Embryonic facial prominence (tissue), 1 donor: ENCODE measurements at regions not wholly inside any gene's neighbourhood (a gene's known extent, or its start where the extent isn't known, plus 50 kb on each side); places are given as distances from the start of the nearest gene placed in this dataset.

ENCODE experiments used
- DNase-seq: peaks from one replicate; pipeline ENCODE4 v3.0.0-alpha.2; 2016; ENCODE audit errors: extremely low spot score

DNA sequence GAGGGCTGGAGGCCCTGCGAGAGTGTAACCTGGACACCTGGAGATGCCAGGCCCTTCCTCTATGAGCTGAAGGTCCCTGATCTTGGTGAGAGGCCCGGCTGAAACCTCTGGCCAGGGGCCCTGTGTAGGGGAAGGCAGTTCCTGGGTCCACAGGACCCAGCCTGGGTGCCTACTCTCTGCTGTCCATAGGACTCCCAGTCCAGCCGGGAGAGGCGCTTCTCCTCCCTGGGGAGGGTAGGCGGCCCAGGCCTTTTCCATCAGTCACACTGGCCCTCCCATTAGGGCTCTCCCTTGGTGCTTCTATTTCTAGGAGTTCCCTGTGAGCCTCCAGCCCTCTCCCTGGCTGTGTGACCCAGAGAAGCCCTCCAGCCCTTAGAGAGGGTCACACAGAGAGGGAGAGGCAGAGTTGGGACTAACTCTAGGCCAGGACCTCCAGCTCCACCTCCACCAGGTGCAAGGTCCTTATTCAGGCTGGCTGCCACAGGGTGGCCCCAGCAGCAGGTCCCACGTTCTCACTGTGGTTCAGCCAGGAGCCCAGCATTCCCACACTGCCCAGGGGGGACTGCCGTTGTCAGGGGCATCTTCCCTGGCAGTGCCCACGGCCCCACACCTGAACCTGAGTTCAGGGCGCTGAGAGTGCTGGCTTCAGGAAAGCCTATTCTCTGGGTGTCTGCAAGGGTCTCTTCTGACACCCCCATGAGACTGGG, 146.8 kb downstream of the SMAD6 start:
- DNase-seq = no peak

DNA sequence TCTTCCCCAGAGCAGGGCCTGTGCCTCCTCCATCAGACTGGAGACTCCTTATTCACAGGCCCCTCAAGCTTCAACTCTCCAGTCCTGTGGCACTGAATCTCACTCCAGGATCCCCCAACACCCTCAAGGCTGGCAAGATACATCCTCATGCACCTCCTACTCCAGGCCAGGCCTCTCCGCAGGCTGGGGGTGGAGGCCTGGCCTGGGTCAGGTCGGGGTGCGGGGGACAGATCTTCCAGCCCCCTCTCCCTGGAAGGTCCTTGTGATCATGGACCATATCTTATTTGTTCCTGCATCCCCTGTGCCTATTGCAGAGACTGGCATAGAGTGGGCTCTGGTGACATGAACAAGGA, 147.3 kb downstream of the SMAD6 start:
- DNase-seq = no peak

DNA sequence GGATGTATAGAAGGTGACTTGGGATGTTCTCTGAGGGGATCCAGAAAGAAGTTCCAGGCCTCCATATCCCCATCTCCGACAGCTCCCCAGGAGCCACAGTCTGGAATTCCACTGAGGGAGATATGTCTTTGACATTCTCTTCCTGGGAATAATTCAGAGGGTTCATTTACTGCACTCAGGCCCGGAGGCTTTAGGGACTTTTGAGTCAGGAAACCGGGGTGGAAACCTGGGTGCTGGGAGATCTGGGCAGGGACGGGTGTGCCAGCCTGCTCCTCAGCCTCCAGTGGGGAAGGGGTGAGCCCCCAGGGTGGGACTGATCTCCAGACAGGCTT, 147.7 kb downstream of the SMAD6 start:
- no peak for DNase-seq

DNA sequence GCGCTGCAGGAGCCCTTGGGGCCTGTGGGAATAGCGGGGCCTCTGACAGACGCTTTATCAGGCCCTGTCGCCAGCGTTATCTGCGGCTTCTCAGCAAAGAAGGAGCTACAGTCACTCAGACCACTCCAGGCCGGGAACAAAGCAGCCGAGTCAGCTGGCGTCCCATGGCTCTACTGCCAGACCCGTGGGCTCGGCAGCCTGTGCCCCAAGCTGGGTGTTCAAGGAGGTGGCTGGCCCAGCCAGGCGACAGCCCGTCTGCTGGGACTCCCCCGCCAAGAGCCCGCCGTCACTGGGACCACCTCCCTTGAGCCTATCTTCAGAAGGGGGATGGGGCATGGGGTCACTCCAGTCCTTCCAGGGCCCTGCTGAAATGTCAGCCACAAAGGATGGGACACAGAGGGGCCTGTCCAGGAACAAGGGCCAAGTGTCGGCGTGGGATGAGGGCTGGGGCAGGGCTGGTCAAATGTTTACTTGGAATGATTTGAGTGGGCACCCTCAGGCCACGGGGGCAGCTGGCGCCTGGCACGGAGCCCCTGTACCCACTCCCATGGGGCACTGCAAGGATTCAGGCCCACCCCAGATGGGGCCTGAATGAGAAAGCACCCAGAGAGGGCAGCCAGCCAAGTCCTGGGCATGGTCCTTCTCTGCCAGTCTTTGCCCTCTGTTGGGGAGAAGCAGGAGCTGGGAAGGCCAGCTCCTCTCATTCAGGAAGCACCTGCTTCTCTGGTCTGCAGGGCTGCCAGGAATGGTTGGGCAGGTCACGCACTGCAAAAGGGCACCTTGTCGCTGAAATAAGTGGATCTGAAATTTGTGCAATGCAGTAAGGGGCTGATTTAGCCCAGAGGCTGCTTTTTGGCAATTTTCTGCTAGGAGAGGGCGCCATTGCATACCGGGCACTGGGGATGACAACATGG, 148.3 kb downstream of the SMAD6 start:
- DNase-seq = no peak

DNA sequence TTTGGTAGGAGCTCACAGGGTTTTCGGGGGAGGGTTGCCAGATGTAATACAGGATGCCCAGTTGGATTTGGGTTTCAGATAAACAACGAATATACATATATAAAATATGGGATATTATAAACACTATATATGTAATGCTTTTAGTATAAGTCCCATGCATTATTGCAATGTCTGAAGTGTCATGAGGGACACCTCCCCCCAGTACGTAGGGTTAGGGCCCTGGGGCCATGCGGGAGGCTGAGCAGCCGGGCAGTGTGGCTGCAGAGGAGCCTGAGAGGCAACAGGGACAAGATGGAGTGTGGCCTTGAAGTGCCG, 148.9 kb downstream of the SMAD6 start:
- no peak for DNase-seq

DNA sequence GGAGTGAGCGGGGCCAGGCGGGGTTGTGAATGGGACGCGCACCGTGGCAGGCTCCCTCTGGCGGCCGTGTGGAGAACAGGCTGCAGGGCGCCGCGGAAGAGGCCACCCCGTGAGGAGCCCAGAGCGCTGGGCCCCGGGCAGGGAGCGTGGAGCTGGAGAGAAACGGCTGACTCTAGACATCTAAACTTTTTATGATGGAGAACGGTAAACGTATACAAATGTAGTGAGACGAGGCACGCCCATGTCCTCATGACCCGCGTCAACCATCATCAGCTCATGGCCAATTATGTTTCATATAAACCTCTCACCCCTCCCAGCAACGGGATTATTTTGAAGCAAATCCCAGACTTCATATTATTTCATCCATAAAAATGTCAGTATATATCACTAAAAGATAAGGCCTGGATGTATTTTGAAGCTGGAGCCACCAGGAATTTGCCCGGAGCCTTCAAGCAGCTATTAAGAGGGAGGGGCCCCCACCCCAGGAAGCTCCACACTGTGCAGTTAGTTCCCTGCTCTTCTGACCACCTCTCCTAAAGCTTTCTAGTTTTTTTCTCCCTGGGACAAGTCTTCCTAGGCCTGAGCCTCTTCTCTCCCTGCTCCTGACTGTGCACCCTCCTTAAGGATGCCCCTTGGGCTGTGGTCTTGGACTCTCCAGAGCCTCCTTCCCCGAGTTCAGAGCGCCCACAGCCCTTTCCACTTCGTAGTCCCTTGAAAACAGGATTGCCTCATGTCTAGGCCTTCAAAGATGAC, 149.5 kb downstream of the SMAD6 start:
- peak; percentile 79 for DNase-seq

DNA sequence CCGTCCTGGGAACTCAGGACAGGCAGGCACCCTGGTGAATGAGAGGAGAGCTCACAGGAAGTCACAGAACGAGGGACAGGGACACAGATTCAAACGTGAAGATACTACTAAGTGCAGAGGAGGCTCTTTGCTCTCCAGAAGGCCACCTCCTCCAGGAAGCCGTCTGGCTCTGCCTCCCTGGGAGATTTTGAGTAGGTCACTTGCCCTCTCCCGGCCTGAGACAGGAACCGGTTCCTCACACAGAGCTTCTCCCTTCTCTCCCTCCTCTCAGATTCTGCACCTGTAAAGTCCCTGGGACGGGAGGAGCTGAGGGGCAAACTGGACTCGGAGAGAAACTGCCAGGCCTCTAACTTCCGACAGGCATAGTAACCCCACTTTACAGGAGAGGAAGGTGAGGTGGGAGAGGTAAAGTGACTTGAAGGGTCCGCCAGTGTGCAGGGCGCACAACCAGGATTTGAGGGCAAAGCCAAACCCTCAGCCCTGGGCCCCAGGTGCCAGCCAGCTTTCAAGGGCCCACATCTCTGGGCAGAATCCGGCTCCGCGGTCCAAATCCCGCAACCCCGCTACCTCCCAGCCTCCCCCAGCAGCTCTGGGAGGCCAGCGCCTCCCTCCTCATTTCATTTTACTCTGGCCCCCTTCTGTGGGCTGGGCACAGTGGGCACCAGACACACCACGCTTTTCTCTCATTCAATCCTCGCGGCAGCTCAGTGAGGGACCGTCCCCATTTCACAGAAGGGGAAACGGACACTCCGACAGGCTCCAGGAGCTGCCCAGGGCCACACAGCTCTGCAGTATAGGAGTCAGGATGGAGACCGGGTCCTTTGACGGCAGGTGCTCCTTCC, 150.2 kb downstream of the SMAD6 start:
- DNase-seq = no peak

DNA sequence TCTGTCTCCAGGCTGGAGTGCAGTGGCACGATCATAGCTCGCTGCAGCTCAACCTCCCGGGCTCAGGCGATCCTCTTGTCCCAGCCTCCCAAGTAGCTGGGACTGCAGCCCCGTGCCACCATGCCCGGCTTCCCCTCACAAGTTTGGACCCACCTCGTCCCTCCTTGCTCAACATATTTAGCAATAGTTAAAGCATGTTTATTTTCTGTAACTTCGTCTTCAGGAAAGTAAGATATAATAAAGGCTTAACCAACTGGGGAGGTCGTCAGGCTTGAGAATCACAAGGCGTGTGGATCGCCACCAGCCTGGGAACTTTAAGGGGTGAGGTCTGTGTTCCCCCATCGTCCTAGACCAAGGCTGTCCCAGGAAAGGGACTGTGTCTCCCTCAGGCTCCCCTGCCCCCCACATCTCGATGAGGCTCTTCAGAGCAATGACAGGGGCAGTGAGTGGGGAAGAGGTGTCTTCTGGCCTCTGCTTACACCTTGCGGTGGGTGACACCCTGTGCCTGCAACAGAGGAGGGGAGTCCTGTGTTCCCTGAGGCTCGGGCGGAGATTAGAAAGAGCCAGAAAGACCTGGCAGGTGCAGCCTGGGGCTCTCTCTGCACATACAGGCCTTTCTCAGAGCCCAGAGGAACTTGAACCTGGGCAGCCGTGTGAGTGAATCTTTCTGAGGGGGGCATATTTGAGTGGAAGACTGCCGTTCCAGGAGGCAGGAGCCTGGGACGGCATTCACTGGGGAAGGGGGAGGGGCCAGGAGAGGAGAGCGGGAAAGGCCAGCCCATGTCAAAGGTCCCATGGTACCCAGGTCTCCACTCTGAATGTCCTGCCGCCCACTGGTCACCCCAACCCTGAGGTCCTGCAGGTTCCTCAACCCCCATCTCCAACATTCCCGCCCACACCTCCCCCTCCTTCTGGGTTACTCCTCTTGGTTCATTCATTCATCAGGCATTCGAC, 152.3 kb downstream of the SMAD6 start:
- DNase-seq = no peak

DNA sequence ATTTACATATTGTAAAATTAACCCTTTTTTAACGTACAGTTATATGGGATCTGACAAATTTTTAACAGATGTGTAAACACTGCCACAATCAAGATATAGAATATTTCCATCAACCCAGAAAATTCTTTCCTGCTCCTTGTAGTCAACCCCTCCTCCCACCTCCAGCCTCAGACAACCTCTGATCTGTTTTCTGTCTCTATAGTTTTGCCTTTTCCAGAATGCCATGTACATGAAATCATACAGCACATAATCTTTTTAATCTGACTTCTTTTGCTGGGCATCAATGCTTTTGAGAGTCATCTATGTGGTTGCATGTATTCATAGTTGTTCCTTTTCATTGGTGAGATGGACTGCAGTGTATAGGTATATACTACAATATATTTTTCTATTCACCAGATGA, 153.0 kb downstream of the SMAD6 start:
- DNase-seq = no peak

DNA sequence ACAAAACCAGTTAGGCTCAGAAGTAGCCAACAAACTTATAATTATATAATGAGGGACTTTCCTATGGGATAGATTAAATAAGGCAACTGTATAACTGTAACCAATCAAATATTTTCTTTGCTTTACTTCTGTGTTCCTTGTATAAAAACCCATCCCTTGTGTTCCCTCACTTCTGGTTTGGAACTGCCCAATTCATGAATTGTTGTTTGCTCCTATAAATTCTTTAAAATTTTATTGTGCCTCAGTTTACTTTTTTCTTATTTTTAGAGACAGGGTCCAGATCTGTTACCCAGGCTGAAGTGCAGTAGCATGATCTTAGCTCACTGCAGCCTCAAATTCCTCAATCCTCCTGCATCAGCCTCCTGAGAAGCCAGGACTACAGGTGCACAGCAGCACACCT, 155.7 kb downstream of the SMAD6 start:
- no peak for DNase-seq

DNA sequence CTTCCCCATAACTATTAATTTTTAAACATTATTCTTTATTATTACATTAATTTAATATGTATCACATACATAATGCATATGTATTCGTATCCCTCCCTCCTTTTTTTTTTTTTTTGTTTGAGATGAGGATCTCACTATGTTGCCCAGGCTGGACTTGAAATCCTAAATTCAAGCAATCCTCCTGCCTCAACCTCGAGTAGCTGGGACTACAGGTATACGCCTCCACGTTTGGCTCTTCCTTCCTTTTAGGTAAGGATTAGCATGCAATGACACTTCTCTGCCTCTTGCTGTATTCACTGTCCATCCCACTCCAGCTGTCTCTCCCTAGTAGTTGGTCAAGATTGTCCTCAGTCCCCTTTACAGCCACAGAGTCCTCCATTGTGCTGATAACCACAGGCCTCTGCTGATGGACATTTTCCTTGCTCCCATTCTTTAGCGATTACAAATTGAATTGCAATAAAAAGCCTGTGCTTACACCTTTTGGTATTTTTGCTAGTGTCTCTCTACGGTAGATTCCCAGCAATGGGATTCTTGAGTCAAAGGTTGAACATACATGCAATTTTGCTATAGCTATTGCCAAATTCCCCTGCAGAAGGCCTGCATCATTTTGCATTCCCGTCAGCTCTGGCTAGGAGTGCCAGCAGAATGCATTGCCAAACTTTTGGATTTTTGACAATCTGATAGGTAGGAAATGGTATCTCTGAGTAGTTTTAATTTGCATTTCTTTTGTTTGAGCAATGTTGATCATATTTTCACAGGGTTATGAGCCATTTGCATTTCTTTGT, 156.6 kb downstream of the SMAD6 start:
- DNase-seq = no peak

DNA sequence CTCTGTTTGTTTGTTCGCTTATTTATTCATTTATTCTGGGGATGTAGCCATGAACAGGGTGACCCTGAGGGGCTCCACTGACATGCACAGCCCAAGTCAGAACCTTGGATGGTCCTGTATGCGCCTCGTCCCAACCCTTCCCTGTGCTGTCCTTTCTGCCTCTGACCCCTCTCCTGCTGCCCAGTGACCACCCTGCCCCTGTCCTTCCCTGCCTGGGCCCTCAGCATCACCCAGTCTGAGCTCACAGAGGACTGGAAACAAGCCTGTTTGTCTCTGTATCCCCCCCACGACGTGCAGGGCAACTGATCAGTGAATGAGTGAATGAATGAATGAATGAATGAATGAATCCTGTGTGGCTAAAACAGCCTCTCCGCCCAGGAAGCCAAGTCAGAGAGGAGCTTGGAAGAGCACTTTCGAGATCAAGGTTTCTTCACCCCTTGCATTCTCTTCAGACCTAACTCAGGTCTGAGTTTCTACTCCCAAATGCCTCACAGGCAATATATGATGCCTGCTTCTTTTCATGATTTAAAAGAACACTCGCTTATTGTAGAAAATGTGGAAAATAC, 157.7 kb downstream of the SMAD6 start:
- no peak for DNase-seq

DNA sequence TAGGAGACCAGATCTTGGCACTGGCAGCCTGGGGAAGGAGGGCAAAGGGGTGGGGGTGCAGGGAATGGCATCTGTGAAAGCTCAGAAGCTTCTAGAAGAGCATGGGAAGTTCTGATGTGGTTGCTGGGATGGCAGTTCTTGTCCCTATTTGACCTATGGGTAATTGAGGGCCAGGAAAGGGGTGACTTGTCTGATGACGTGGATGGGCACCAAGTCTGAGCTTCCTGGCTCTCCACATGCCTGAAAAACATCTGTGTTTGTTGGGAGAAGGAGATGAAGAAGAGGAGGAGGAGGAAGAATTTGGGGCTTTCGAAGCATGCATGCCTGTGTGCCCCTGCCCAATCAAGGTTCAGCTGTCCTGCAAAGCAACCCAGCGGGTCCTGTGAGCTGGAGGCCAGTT, 158.8 kb downstream of the SMAD6 start:
- no peak for DNase-seq

DNA sequence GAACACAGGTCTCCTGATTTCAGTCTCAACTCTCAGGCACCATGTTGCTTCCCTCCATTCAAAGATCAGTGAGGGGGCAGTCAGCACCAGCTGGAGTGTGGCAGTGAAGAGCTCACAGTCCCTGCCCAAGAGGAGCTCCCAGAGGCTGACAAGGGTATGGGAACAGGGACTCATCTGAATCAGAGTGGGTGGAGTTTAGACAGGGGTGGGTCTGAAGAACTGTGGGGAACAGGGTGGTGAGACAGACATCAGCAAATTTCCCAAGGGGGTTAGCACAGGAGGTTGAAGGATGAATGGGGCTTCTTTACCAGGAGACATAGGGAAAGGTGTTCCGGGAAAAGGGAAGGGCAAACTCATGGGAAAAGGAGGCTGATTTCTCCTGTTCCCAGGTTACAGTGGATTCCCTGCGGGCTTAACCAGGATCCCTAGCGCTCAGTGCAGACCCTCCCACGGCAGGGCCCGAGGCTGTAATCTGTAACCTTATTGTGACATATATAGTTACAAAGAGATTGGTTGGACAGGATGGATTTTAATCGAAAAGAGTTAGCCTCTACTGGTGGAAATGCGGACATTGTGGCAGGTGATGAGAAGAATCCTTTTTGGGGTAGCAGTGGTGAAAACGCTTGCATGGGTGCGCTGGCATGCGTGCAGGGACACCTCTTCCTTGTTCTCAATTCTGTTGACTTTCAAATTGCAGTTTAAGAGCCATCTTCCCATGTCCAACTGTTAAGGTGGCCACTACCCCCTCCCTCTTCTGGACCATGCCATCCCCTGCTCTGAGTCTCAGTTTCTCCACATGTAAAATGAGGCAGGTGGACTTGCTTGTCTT, 160.3 kb downstream of the SMAD6 start:
- DNase-seq = no peak

DNA sequence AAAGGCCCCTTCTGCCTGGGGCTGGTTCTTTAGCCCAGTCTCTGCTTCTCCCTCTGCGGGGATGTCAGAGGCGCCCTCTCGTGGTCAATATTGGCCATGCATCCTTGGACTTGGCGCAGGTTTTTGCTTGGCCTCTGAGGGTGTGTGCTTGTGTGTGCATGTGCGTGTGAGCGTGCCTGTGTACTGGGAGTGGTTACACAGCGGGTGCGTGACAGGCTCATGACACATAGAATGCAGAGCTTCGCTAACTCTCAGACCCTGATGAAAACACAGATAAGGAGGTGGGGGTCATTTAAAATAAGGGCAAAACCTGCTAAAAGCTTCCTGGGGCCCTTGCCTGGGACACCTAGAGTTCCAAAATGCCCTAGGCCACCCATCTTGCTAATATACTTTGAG, 160.9 kb downstream of the SMAD6 start:
- DNase-seq = peak; percentile 43

DNA sequence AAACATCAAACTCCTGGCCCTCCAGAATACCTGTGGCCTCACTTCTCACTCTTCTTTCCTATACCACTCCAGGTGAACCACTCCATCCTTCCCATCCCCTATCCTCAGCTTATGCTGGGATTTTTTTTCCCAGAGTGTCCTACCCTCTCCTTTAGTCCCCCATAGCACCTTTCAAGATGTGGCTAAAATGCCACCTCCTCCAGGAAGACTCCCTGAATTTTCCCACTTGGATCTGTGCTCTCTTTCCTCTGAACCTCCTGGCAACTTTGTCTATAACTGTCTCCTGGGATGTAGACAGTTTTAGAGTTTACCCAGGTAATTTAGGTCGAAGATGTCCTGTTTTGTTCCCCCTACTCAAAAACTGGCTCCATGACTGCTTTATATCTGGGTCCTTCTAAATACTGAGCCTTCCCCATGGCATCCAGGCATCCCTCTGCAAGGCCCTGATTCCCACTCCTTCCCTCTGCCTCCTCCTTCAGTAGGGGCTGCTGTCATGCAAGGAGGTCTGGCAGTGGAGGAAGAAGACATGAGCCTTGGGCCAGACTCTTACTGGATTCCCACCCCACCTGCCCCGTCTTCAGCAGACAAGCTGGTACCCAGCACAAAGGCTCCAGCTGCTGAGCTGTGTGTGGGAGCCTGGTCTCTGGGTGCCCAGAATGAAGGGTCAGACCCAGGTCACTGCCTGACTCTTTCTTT, 161.5 kb downstream of the SMAD6 start:
- no peak for DNase-seq

DNA sequence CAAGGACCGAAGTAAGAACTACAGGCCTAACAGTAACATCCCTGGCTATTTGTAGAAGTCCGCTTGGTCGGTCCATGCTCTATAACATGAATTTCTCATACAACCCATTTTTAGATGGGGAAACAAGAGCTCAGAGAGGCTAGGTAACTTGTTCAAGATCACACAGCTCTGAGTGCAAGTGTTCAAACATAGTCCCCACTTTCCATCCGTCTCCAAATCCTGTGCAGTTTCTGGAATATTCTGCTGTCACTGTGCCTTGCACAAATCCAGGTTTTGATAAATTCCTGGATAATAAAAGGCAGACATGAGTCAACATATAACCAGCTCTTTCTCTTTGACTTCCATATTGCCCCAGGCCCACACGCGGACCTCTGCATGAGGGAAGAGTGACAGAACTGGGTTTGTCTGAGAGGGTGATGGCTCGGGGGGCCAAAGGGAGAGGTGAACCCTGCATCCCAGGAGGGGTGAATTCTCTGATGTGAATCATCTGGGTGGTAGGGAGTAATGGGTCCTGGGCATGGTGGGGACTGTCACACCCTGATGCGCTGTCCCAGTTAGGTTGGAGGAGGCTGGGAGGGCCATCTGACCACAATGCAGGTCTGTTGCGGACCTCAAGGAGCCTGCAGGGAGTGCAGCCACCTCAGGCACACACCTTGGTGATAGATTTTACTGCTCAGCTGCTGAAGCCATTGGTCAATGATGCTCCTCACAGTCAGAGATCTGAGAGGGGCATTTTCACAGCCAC, 162.2 kb downstream of the SMAD6 start:
- no peak for DNase-seq
